ENCODE measurements at regions not wholly inside any gene's neighbourhood (a gene's known extent, or its start where the extent isn't known, plus 50 kb on each side); places are given as distances from the start of the nearest gene placed in this dataset.

- TF ChIP-seq EZH2 (IDR thresholded peaks at IDR 0.05; ENCODE audit: low read length, unreplicated experiment): no peak
- TF ChIP-seq, protein P1, sequence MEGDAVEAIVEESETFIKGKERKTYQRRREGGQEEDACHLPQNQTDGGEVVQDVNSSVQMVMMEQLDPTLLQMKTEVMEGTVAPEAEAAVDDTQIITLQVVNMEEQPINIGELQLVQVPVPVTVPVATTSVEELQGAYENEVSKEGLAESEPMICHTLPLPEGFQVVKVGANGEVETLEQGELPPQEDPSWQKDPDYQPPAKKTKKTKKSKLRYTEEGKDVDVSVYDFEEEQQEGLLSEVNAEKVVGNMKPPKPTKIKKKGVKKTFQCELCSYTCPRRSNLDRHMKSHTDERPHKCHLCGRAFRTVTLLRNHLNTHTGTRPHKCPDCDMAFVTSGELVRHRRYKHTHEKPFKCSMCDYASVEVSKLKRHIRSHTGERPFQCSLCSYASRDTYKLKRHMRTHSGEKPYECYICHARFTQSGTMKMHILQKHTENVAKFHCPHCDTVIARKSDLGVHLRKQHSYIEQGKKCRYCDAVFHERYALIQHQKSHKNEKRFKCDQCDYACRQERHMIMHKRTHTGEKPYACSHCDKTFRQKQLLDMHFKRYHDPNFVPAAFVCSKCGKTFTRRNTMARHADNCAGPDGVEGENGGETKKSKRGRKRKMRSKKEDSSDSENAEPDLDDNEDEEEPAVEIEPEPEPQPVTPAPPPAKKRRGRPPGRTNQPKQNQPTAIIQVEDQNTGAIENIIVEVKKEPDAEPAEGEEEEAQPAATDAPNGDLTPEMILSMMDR (conservative IDR thresholded peaks at IDR 0.05; ENCODE audit: low read depth, low read length): no peak
Observed at GRCh38 chr15:91801836-91802534, 51.5 kb upstream of the SLCO3A1 start.
